D721Med (cell line): ENCODE measurements at regions not wholly inside any gene's neighbourhood (a gene's known extent, or its start where the extent isn't known, plus 50 kb on each side); places are given as distances from the start of the nearest gene placed in this dataset.

ENCODE experiments used
- DNase-seq: peaks from one replicate; pipeline ENCODE4 v3.0.0; 2011; ENCODE audit warnings: low spot score; ENCODE audit not compliant: insufficient read length
- FAIRE-seq: peaks from 2 replicates; lab custom pipeline; 2011; peaks lifted over from hg19 to GRCh38; lab: Jason Lieb, UNC
- CTCF ChIP-seq: IDR thresholded peaks from 2 replicates; pipeline ENCODE4 v1.5.1; 2012; ENCODE audit warnings: mild to moderate bottlenecking, control low read depth; ENCODE audit not compliant: insufficient read depth; ENCODE audit errors: missing control alignments

- no peak for DNase-seq
- no peak for FAIRE-seq
These were observed 278.3 kb upstream of the MPDZ start for GRCh38 chr9:13557746-13558145.

GRCh38 chr9:13556656-13557055 lies 277.2 kb upstream of the MPDZ start:
- FAIRE-seq (no peak), DNase-seq (no peak)
- no peak for TF ChIP-seq CTCF

More at GRCh38 chr9:13557746-13558145, 278.3 kb upstream of the MPDZ start:
- TF ChIP-seq CTCF: no peak

GRCh38 chr9:13555989-13556500 lies 276.6 kb upstream of the MPDZ start:
- DNase-seq (no peak), FAIRE-seq (no peak)
- TF ChIP-seq CTCF: no peak

GRCh38 chr9:13555516-13555915 lies 276.0 kb upstream of the MPDZ start:
- no peak for FAIRE-seq
- DNase-seq: no peak
- TF ChIP-seq CTCF: no peak

GRCh38 chr9:13554626-13555025 lies 275.1 kb upstream of the MPDZ start:
- no peak for TF ChIP-seq CTCF
- DNase-seq (no peak), FAIRE-seq (no peak)

- FAIRE-seq (no peak), DNase-seq (no peak)
- no peak for TF ChIP-seq CTCF
These were observed 273.2 kb upstream of the MPDZ start for GRCh38 chr9:13552606-13553215.

- DNase-seq: no peak
- TF ChIP-seq CTCF: no peak
- FAIRE-seq: no peak
These were observed 271.0 kb upstream of the MPDZ start for GRCh38 chr9:13550519-13550918.
